NOMO-1 treated with dmso at 0.1 percent for 144 hours (cell line): ENCODE measurements at regions not wholly inside any gene's neighbourhood (a gene's known extent, or its start where the extent isn't known, plus 50 kb on each side); places are given as distances from the start of the nearest gene placed in this dataset.

ENCODE experiments used
- DNase-seq: peaks from one replicate; lab custom pipeline; 2025; ENCODE audit not compliant: unreplicated experiment; lab: John Stamatoyannopoulos, UW

GRCh38 chr3:154775821-154776548 is 304.1 kb upstream of the MME start:
- no peak for DNase-seq

DNA sequence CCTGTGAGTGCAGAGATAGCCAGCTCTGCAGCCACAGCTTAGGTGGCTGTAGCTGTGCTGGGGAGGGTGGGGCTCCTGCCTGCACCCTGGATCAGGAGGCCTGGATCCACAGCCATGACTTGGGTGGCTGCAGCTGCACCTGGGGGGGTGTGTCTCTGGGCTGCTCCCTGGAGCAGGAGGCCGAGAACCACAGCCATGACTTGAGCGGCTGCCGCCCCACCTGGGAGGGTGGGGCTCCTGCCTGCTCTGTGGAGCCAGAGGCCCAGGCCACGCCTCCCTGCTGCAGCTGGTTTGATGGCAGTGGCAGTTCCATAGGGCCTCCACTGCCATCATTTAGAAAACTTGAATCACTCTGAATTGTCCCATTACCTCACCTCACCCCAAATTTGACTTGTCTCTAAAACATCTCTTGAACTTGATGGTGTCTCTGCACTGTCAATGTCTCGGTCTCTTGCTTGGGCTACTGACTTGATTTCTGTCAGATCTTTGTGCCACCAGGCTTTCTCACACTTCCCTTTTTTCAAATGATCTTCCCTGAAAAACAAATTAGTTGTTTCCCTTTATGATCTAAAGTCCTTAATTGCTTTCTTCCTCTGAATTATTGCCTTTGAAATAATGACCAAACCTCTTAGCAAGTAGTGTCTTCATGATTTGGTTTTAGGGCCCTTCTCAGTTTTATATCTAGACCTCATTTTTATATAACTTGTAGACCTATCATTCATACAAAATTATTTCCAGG is 313.2 kb upstream of the MME start:
- DNase-seq: peak; percentile 84

- DNase-seq: no peak
Measured at GRCh38 chr3:154764856-154765640, 315.1 kb upstream of the MME start.

DNA sequence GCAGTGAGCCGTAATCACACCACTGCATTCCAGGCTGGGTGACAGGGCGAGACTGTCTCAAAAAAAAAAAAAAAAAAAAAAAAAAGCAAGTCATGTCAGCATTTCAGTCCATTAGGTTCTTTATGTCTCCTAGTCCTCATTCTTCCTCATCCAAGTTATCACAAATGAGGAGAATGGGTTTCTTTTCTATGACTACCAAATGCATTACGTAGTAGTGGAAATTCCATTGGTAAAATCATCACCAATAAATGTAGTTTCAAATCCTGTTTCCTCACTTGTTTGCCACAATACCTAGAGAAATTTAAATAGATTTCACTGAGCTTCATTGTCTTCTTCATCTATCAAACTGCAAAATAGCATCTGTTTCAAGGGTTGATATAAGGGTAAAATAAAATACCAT is 317.6 kb upstream of the MME start:
- DNase-seq: no peak

DNA sequence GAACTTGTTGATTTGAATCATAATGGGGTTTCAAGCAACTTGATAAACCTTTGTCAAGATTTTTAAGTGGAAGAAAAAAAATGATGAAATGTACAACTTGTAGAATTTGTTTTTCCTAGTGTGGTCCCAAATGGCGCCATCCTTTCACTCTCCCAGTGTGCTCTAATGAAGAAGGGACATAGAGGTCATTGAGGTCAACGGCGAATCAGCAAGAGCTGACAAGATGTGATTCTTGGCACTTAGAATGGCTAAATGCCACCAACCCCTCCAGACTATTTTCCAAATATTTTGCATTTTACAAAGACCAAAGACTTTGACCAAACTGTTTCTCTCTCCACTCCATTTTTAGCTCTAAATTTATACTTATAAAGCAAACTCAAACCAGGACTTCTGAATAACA is 320.2 kb upstream of the MME start:
- DNase-seq: no peak

GRCh38 chr3:154758109-154758868 is 321.8 kb upstream of the MME start:
- DNase-seq: peak; percentile 43

GRCh38 chr3:154753101-154753500 is 323.1 kb upstream of the GPR149 start:
- DNase-seq: no peak

- DNase-seq: no peak
Measured at GRCh38 chr3:154749514-154749913, 319.5 kb upstream of the GPR149 start.

DNA sequence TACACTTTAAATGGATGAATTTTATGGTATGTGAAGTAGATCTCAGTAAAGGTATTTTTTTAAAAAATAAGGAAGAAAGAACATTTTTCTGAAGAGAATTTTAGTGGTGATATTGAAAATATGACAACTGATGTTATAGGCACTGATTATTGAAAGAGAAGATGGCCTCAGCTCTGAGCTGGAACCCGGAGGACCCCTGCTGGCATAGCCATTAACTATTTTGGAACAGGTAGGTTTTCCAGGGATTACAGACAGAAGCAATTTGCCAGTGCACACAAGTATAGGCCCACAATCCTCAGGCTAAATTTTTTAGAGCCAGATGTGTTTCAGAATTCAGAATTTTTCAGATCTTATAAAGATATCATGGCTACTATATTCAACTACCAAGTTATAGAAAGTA is 315.9 kb upstream of the GPR149 start:
- no peak for DNase-seq

DNA sequence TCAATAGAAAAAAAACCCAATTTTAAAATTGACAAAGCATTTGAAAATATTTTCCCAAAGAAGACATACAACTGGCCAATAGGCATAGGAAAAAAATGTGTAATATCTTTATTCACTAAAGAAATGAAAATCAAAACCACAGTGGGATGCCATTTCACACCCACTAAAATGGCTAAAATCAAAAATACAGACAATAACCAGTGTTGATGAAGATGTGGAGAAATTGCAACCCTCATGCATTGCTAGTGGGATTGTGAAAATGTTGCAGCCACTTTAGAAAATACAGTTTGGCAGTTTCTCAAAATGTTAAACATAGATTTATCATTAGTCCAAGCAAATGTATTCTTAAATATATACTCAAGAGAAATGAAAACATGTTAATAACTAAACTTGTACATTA is 315.1 kb upstream of the GPR149 start:
- no peak for DNase-seq

- DNase-seq: no peak
Measured at GRCh38 chr3:154743418-154743817, 313.4 kb upstream of the GPR149 start.

- DNase-seq: no peak
Measured at GRCh38 chr3:154734468-154734867, 304.5 kb upstream of the GPR149 start.

DNA sequence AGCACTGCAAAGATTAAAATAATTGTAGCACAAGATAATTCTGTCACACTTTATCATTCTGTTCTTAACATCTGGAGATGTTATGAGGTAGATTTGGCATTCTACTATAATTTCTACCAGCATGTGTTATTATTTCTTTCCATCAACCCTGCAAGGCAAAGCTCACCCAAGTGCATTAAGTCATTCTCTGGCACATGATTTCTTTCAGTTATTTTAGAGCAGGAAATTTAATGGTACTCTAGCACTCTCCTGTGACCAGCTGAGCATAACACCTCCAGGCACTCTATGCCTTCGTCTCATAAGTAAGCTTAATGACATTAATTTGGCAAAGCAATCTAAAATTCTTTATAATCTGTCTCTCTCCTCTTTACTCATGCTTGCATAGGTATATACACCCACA is 300.2 kb upstream of the GPR149 start:
- no peak for DNase-seq

DNA sequence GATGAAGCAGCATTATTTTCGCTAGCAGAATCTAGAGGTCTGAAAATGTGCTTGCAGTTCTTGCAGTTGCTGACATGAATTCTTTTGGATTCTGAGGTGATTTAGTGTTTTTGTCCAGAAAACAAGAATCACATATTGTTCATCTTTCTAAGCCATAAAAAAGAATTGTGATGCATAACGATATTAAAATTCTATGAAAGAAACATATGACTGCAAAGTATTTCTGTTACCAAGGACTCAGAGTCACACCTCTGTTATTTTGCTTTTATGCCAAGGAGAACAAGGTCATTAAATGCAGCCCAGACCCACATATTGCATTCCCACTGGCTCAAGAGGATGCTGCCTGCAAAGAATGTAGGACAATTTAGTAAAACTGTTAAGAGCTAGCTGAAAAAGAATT is 299.8 kb upstream of the GPR149 start:
- DNase-seq: no peak

DNA sequence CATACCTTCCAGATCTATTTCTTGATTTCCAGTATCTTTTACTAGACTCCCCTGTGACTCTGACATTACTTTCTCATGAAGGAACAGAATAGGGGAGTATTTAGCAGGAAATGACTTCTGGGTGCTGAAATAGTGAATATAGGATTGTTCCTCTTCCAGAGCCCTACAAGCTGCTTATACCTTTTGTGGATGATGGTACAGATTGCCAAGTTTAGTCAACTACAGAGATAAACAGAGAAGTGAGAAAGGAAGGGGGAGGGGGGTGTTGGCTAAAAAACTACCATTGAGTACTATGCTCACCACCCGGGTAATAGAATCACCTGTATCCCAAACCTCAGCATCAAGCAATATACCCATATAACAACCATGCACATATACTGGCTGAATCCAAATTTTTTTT is 298.3 kb upstream of the GPR149 start:
- DNase-seq: no peak

DNA sequence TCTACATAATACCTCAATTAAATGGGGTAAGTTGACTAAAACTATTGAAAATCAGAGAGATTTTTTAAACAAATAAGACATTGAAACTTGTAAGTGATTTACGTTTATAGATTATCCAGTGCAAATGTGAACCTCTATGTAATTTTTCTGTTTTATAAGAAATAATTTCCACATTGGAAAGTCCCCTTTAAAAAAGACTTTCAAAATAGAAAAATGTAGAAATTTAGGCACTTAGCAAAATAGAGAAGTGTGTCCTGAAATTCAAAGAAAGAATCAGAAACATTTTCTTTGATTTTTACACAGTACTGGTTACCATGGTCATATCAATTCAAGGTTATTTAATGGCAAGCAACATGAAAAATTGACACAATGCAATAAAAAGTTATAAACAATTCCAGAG is 290.9 kb upstream of the GPR149 start:
- DNase-seq: no peak

GRCh38 chr3:154718053-154718452 is 288.1 kb upstream of the GPR149 start:
- DNase-seq: peak; percentile 94

DNA sequence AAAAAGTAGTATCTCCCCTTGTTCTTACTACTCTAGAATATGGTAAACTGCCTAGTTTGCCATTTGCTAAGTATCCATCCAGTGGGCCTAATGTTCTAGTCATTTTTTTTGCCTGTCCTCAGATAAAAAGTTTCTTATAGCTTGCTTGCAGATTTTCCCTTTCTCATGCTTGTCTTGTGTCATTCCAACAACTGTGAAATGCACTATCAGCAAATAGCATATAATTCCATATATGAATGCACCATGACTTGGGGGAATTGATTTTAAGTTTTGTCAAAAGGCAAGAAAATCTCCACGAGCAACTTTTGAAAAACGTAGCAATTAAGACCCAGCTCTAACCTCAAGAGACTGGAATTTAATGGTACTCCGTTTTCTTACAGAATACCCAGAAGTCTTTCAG is 286.2 kb upstream of the GPR149 start:
- no peak for DNase-seq

- no peak for DNase-seq
Measured at GRCh38 chr3:154708554-154708953, 278.6 kb upstream of the GPR149 start.

GRCh38 chr3:154701055-154701454 is 271.1 kb upstream of the GPR149 start:
- no peak for DNase-seq

- no peak for DNase-seq
Measured at GRCh38 chr3:154690413-154690812, 260.4 kb upstream of the GPR149 start.
